PC-9 (cell line): ENCODE measurements at regions not wholly inside any gene's neighbourhood (a gene's known extent, or its start where the extent isn't known, plus 50 kb on each side); places are given as distances from the start of the nearest gene placed in this dataset.

Source experiments
- CTCF ChIP-seq: fragments of 200-600 bp; sonication (generic); conservative IDR thresholded peaks from 2 replicates; pipeline ENCODE4 v1.6.1; 2017; ENCODE audit warnings: mixed run types, antibody characterized with exemption, mild to moderate bottlenecking, moderate library complexity
- EZH2 ChIP-seq: fragments of 200-600 bp; sonication (generic); IDR thresholded peaks from 2 replicates; pipeline ENCODE4 v1.8.0; 2017; ENCODE audit warnings: antibody characterized with exemption, low read depth

- TF ChIP-seq CTCF (no peak), EZH2 (no peak)
Observed at GRCh38 chr2:204341887-204342276, 203.4 kb upstream of the PARD3B start.
